Prostate gland (tissue), 2 donors: ENCODE measurements at regions not wholly inside any gene's neighbourhood (a gene's known extent, or its start where the extent isn't known, plus 50 kb on each side); places are given as distances from the start of the nearest gene placed in this dataset.

ENCODE experiments used
- POLR2A ChIP-seq: fragments of 450-650 bp; IDR thresholded peaks from one replicate; pipeline ENCODE4 v1.6.1; 2016; ENCODE audit warnings: antibody characterized with exemption, mild to moderate bottlenecking
- POLR2AphosphoS5 ChIP-seq: sonication (generic); formaldehyde crosslinking; IDR thresholded peaks from one replicate; pipeline ENCODE4 v1.6.1; 2017; ENCODE audit warnings: antibody characterized with exemption
- TF ChIP-seq, protein P1 (sequence below), 4 experiments: fragments of 200-600 bp in 2 of 4; fragments of 450-650 bp in 2 of 4; sonication (generic) in 2 of 4; IDR thresholded peaks; 1 replicate in 3 of 4; 2 replicates in 1 of 4; pipeline ENCODE4 v1.5.1; 2016 to 2019; ENCODE audit warnings: antibody characterized with exemption in 4 of 4, mild to moderate bottlenecking in 2 of 4, moderate library complexity in 2 of 4

DNA sequence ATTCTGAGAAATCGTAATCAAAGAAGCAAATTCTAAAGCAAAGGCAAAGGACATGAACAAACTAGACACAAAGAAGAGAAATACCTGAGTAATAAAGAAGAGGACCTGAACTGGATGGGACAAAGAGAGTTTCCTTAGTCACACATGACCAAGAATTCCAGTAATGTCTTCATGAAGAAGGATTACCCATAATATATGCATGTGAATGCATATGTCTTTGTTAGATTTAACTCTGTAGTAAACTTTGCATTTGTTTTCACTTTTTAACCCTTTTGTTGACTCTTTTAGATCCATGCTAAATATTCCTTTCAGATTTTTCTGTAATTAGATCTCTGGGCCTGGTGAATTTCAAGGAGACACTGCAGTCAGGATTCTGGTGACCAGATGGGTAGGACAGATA lies 279.8 kb downstream of the ARRDC4 start:
- TF ChIP-seq POLR2AphosphoS5 (no peak), POLR2A (no peak)
- TF ChIP-seq, protein P1, sequence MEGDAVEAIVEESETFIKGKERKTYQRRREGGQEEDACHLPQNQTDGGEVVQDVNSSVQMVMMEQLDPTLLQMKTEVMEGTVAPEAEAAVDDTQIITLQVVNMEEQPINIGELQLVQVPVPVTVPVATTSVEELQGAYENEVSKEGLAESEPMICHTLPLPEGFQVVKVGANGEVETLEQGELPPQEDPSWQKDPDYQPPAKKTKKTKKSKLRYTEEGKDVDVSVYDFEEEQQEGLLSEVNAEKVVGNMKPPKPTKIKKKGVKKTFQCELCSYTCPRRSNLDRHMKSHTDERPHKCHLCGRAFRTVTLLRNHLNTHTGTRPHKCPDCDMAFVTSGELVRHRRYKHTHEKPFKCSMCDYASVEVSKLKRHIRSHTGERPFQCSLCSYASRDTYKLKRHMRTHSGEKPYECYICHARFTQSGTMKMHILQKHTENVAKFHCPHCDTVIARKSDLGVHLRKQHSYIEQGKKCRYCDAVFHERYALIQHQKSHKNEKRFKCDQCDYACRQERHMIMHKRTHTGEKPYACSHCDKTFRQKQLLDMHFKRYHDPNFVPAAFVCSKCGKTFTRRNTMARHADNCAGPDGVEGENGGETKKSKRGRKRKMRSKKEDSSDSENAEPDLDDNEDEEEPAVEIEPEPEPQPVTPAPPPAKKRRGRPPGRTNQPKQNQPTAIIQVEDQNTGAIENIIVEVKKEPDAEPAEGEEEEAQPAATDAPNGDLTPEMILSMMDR (IDR thresholded peaks at IDR 0.05) = no peak
